Choroid plexus epithelial cell (primary cell): ENCODE measurements at regions not wholly inside any gene's neighbourhood (a gene's known extent, or its start where the extent isn't known, plus 50 kb on each side); places are given as distances from the start of the nearest gene placed in this dataset.
A peak's percentile ranks its signal among the peaks of the same experiment; 100 is the strongest.
"Not testable (repeated sequence)": the region's sequence is repeated elsewhere in the genome, so short reads cannot be mapped to it uniquely, and the experiment has no call there.

Experiments
- DNase-seq: peaks from one replicate; pipeline ENCODE4 v3.0.0-alpha.2; 2010; ENCODE audit warnings: low read depth
- H3K4me3 ChIP-seq: 2 replicates; pipeline ENCODE4 v1.5.1; 2011; ENCODE audit warnings: low read depth, mild to moderate bottlenecking, control low read depth, low read length, moderate library complexity
- CTCF ChIP-seq: conservative IDR thresholded peaks from 2 replicates; pipeline ENCODE4 v1.5.1; 2011; ENCODE audit warnings: low read depth, mild to moderate bottlenecking, control low read depth, inconsistent platforms, low read length, moderate library complexity

GRCh38 chr6:79812195-79812594 lies 135.2 kb downstream of the ELOVL4 start:
- no peak overlapping the region for H3K4me3 ChIP-seq
- no peak for DNase-seq
- TF ChIP-seq CTCF: no peak

GRCh38 chr6:79810871-79811270 lies 136.5 kb downstream of the ELOVL4 start:
- DNase-seq: no peak
- TF ChIP-seq CTCF: no peak
- H3K4me3 ChIP-seq: no peak overlapping the region

GRCh38 chr6:79810185-79810705 lies 137.1 kb downstream of the ELOVL4 start:
- TF ChIP-seq CTCF: no peak
- DNase-seq: peak; percentile 2
- H3K4me3 ChIP-seq: no peak overlapping the region

- DNase-seq: peak; percentile 4
- TF ChIP-seq CTCF: no peak
- no peak overlapping the region for H3K4me3 ChIP-seq
Observed at GRCh38 chr6:79808921-79809320, 138.4 kb downstream of the ELOVL4 start.

GRCh38 chr6:79806661-79807060 lies 140.7 kb downstream of the ELOVL4 start:
- not testable (repeated sequence) for H3K4me3 ChIP-seq, DNase-seq

GRCh38 chr6:79804732-79805131 lies 142.6 kb downstream of the ELOVL4 start:
- H3K4me3 ChIP-seq: no peak overlapping the region
- no peak for TF ChIP-seq CTCF
- no peak for DNase-seq

GRCh38 chr6:79803917-79804316 lies 143.4 kb downstream of the ELOVL4 start:
- H3K4me3 ChIP-seq: no peak overlapping the region
- DNase-seq: no peak
- TF ChIP-seq CTCF: no peak
